ENCODE measurements at regions not wholly inside any gene's neighbourhood (a gene's known extent, or its start where the extent isn't known, plus 50 kb on each side); places are given as distances from the start of the nearest gene placed in this dataset.
A peak's percentile ranks its signal among the peaks of the same experiment; 100 is the strongest.

DNA sequence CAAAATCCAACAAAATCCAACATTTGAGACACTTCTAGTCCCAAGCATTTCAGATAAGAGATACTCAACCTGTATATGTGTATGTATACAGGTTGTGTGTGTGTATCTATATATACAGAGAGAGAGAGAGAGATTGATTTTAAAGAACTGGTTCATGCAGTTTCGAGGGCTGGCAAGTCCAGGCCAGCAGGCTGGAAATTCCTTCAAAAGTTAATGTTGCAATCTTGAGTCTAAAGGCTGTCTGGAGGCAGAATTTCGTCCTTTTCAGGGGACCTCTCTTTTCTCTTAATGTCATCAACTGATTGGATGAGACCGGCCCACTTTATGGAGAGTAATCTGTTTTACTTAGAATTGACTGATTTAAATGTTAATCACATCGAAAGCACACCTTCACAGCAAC, 199.6 kb upstream of the IL12A start:
- no peak for DNase-seq (ENCODE audit: low spot score)

DNA sequence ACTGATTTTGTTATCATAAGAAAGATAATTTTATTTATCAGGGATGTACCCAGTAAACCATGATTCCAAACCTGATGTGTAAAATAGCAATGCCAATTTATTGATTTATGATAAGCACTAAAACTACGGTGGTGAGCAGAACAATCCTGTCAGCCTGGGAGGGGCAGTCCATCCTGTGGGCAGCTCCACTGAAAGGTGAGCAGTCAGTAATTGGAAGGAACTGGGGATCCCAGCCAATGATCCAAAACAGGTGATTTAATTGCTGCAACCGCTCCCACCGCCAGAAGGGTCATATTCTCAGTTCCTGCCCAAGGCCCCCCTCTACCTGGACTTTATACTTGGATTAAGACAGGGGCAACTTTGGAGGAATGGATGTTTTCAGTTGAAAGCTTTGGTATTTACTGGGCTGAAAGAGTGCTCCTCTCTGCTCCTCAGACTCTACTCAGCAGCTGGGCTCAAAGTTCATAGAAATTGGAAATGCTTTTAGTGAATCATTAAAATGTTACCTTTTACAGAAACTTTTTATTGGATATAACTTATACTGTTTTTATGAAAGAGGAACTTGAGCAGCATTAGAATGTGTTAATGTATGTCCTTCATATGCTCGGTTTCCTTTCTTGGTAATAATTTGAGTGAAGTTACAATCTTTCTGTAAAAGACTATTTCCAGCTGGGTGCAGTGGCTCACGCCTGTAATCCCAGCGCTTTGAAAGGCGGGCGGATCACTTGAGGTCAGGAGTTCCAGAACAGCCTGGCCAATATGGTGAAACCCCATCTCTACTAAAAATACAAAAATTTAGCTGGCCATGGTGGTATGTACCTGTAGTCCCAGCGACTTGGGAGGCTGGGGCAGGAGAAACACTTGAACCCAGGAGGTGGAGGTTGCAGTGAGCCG, 198.6 kb upstream of the IL12A start:
- no peak for DNase-seq (ENCODE audit: low spot score)

DNA sequence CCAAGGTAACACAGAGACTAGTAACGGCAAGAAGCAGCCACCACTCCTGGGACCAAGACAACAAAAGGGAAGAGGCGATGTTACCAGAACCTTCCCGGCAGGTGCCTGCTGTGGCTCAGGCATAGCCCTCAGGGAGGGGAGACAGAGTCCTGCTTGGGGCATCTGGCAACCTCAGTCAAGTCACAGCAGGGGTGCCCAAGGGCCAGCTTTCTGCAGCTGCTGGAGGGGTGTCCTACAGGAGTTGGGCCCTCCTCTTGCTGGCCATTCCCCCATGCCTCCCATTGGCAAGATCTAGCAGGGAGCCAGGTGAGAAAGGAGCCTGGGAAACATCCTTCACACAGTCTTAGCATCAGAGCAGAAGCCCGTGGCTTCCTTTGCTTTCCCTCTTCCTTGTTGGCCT, 197.3 kb upstream of the IL12A start:
- DNase-seq (ENCODE audit: low spot score): no peak

DNA sequence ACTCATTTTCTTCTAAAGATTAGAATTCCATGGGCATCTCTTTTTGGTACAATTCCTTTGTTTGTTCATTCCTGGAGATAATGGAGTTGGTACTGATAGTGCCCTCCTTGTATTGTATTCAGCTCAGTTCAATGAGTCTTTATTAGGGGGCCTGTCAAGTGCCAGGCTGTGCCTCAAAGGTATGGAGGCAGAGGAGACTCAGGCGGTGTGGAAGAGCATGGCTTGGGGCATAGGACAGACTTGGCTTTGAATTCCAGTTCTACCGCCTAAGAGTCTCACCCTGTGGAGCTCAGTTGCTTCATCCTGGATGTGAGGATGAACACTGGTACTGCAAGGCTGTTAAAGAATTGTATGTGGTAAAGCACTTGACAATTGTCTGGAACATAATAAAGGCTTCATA, 196.6 kb upstream of the IL12A start:
- DNase-seq (ENCODE audit: low spot score): peak; percentile 9

DNA sequence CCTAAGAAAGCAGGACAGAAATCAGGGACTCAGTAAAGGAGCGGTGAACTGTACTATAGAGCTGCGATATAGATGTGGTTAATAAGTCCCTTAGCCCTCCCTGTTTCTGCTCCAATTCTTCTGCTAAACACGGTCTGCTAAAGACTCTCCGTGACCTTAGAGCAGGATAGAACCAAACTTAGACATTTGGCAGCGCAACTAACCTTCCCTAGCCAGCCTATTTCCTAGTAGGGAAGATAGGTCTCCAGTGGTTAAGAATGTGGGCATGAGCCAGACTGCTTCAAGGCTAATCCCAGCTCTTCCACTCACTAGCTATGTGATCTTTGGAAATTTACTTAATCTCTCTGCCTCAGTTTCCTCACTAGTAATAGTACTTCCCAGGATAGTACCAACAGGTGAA, 193.6 kb upstream of the IL12A start:
- no peak for DNase-seq (ENCODE audit: low spot score)

DNA sequence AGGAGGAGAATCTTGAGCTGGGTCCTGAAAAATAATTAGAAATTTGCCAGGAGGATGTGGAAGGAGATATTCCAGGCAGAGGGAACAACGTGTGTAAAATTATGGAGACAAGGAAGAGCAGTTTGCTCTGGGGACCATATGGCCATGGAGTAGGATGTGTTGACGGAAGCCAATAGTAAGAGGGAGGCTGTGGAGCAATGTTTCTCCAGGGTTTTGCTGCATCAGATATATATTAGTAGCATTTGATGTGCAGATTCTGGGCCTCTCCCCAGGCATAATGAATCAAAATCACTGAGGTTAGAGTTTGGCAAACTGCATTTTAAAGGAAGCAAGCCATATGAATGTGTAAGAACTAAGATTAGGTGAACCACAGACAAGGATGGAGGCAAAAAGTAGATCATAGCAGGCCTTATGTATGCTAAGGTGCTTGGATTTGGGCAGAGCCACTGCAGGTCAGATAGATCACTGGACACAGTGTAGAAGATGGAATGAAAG, 192.9 kb upstream of the IL12A start:
- DNase-seq (ENCODE audit: low spot score): no peak

DNA sequence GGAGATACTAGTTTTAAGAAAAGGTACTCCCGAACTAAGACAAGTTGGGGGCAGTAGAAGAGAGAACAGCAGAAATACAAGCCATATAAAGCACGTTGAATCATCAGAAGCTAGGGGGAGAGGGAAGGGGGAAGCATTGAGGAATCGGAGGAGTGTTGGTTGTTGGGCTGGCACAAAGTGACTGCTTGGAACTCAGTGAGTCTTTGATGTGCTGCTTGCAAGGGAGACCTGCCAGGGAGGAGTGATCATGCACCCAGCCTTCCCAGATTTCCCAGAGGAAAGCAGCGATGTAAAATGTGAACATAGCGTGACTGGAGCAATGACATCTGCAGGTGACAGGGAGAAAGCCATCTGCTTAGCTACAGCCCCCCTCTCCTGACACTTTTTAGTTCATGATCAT, 192.4 kb upstream of the IL12A start:
- peak; percentile 11 for DNase-seq (ENCODE audit: low spot score)

DNA sequence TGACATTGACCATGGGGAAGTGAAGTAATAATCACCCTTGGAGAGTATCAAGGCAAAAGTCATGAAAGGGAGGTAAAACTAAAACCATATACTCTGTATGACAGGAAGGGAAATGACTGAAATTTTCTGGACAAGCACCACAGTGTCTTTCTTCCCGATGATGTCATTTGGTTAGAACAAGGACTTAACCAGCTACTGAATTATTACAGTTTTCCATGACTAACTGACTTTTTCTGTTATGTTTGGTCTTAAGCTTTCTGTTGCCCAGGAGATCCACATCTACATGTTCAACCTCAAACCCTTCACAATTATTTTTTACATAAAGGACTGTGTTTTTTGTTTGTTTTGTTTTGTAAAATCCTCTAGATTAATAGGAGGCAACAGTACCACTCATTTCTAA, 191.9 kb upstream of the IL12A start:
- DNase-seq (ENCODE audit: low spot score): peak; percentile 78

DNA sequence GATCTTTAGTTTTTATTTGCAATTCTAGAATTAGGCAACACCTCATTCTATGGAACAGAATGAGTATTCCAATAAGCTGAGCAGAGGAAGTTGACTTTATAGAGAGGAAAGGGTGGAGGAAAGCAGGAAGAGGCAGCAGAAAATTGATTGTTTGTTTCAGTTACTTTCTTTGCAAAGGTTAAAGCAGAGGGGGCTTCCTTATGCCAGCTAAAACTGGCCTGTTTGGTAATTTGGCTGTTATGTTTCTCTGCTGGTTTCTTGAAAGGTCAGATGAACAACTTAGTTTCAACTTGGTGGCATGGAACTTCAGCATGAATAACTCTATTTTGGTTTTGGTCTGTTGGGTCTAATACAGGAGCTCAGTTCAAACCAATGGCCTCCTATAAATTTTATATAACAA, 190.9 kb upstream of the IL12A start:
- no peak for DNase-seq (ENCODE audit: low spot score)

DNA sequence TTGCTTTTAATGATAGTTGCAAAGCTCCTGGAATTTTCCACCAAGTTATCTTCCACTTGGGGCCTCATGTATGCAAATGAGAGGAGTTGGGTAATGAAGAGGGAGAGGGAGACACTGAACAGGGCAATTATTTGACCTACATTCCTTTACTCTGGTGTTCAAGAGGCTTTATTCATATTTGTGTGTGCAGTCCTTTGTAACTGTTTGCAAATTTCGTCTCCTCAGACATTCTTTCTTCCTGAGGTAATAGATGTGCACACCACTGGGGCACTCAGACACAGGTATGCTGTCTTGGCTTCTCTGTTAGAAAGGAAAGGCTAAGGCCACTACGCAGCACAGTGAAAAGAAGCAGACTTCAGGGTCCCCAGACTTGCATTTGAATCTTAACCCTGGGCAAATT, 189.7 kb upstream of the IL12A start:
- DNase-seq (ENCODE audit: low spot score): peak; percentile 63

DNA sequence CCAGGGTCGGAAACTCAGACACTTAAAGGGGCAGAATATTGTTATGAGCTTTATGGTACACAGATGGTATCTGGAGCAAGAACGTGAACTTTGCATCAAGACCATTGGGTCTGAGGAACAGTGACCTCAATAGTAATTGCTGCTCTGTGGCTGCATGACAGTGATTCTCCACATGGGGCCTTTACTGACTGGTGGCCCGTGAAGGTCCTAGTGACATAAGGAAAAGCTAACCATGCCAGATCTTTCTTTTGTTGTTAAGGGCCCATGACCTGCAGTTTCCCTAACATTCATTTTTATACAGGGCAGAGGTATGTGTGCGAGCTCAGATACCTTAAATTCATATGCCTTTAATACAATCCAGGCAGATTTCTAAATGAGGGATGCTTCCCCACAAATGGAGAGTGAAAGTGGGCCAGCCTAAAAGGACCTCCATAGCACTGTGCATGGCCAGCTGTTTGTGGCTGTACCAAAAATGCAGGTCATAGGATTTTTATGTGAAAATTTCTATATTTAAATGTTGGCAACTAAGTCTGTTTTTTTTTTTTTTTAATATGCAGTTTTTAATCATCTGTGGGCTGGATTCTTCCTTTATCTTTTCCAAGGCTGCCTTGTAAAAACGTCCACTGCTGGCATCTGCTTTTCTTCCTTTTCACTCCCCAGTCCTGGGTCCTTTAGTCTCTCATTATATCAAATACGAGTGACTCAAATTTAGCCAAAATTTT, 188.0 kb upstream of the IL12A start:
- DNase-seq (ENCODE audit: low spot score): no peak

DNA sequence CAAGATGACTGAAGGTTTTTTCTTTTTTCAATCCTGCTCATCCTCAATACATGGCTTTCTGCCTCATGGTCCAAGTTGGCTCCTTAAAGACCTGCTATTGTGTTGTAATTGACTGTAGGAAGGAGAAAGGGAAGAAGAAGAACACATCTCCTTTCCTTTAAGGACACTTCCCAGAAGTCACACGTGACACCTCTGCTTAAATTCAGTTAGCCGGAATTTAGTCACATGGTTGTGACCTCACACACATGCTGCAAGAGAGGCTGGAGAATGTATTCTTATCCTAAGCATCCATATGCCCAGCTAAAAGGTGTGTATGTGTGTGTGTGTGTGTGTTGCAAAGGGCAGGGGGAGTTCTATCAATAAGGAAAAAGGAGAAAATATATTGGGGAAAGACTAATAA, 185.8 kb upstream of the IL12A start:
- DNase-seq (ENCODE audit: low spot score): no peak

DNA sequence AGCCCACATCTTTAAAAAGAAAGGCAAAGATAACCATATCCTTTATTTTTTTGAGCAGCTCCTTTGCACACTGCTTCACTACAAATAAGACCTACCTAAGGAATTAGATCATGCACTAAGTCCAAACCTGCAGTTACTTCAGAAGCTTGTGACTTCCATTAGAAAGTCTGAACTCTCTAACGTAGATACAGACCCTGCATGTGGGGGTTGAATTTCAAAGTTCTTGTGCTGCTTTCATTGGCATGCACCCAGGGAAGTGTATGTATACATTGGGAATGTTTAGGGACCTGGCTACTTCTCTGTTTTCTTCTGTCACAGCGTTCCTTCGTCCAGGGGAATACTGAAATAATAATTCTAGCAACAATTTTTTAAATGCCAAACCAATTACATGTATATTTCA, 185.2 kb upstream of the IL12A start:
- DNase-seq (ENCODE audit: low spot score): no peak

DNA sequence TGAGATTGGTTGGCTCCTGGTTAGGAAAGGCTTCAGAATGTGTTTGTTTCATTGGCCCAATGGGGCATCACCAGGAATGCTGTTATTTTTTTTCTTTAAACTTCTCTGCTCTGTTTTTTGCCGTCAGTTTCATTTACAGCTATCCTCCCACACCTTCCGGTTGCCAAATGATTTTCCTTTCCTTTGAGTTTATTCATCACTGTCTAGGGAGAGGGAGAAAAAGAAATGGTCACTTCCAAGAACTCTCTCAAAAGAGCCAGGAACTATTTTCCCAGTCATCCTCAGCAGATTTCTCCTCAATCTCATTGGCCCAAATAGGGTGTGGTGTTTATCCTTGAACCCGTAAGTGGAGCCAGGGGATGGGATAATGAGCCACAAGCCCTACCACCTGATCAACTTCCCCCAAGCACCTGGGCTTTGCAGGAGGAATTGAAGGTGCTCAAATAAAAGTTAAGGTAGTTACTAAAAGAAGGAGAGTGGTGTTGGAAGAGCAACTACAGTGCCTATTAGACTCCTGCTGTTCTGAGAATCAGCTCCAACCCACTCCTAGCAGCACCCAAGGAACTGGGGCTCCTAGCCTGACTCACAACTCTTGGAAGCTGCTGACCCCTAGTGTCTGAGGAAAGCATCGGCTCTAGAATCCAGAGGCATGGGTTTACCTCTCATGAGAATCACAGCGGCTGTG, 183.8 kb upstream of the IL12A start:
- DNase-seq (ENCODE audit: low spot score): peak; percentile 90

DNA sequence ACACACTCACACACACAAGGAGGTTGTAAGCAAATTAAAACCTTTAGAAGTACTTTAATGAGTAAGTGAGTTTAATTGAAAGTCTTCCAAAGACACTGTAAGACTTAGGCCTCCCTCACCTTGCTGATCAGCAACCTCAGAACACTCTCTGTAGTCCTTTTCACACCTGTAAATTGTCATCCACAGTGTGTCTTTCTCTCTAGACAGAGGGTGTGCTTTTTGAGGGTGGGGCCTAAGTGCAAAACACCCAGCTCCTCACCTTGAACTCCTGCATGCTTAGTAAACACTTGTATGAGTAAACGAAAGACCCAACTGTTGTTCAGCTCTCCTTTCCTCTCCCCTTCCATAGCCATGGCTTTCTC, 183.2 kb upstream of the IL12A start:
- DNase-seq (ENCODE audit: low spot score): no peak

DNA sequence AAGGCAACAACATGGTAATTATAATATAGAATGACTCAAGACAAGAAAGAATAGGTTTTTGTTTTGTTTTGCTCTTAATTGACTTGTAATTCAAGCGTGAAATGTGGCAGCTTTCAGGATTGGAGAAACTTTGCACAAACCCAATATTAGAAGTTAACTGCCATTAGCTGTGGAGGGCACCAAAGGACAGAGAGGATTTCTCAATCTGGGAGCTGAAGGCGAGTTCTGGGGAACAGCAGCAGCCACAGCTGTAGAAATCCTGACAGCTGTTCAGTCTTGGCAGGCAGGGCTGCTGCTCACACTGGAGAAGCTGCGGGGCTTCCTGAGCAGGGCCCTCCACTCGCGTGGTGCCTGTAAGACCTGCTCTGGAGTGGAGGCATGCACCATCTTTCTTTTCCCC, 182.2 kb upstream of the IL12A start:
- DNase-seq (ENCODE audit: low spot score): peak; percentile 13

DNA sequence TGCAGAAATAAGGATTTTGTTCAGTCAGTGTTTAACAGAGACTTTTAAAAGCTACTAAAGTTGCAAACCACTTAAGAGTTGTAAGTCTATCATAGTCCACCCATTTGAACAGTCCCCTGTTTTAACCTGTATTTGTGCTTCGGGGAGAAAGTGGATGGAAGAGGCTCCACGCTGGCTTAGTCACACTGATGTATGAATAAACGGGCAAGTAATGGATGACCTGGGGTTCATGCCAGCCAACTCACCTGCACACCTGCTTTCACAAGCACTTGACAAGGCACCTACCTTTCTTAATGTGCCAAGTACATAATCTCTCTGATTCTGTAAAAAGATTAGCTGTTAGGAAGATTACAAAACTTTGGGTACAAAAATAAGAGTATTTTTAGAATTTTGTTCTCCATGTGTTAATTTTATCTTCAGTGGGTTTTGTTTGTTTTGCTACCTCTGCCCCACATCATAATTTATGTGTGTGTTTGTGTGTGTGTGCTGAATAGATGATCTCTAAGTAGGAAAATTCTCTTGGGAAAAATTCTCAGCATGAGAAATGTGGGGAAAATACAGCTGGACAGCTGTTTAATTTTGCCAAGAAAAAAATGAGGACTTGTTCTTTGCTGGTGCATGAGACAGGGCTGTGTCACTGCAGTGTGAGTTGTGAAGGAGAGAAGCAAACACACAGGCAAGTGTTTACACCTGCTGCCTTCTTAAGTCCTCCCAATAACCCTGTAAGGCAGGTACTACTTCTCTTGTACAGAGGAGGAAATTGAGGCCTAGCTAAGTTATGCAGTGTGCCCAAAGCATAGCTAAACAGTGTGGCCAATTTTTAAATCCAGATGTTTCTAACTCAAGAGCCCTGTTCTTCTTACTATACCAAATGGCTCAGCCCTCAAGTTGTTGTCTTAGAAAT, 181.2 kb upstream of the IL12A start:
- DNase-seq (ENCODE audit: low spot score): no peak

DNA sequence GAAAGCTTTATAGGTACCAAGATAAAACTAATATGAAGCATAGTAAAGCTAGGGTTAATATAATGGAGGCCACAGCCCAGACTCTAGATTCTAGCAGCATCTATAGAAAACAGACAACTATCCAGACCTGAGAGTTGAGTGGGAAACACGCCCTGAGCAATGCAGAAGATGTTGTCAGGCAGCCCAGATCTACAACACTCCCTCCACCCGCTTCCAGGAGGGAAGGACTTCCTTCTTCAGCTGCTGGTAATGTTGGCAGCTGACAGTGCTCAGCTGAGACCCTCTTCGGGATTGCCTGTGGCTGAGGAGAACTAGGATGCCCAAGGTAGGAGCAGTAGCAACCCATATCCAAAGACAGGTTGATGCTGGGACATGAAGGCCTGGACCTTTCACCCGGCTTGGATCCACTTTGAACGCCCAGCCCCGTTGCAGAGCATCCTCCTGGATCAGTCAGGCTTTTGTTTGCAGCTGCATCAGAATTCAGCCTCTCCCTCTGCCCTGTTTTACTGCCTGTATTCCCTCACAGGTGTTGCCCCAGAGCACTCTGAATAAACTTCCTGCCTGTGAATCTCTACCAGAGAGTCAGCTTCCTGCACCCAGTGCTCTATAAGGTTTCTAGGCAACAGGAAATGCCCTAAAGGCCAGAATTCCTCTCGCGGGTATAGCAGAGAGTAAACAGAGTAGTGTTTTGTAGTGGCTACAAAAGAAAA, 174.7 kb upstream of the IL12A start:
- DNase-seq (ENCODE audit: low spot score): peak; percentile 27

DNA sequence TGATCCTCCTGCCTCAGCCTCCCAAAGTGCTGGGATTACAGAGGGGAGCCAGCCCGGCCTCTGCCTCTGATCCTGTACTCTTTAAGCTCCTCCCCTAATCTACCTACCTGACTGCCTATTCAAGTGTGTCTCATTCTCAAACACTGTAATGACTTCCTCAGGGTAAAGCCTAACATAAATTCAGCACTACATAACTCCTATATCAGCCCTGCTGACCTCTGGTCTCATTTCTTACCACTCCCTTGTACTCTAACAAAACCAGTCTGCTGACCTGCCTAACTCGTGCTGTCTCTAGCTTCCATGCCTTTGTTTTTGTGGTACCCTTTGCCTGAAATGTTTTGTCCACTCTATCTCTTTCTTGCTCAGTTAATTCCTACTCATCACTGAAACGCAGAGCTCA, 172.1 kb upstream of the IL12A start:
- no peak for DNase-seq (ENCODE audit: low spot score)

DNA sequence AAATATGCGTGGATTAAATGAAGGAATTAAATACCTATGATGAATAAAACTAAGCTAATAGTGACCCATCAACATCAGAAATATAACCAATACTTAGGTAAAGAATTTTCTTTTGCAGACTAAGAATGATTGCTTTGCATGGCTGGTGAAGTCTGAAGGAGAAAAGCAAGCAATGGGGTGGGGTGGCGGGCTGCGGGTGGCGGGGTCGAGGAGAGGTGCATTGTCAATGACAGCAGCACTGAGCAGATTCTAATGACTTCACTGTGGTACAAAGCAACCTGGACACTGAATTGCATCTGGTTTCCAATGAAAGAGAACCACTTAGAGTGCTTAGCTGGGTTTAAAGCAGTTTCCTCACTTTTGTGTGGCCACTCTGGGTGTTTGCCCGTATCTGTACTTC, 171.5 kb upstream of the IL12A start:
- no peak for DNase-seq (ENCODE audit: low spot score)

DNA sequence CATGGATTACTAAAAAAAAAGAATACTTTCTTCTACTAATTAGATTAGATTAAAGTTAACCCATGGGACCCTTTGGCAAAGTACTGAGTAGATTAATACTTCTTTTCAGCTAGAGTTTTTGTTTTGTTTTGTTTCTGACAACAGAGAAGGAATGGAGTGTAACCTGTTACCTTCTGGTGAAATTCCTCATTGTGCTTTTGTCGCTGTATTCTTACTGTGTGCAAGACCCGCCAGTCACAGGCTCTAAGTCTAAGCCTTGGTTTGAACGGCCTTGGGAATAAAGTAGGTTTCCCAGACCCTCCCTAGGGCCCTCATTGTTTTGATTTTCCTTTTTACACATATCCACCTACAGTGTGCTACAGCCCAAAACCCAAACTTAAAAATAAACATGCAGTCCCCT, 171.1 kb upstream of the IL12A start:
- no peak for DNase-seq (ENCODE audit: low spot score)

All from AG08395 (cell line).